Hepatocyte (in vitro differentiated cells): ENCODE measurements at regions not wholly inside any gene's neighbourhood (a gene's known extent, or its start where the extent isn't known, plus 50 kb on each side); places are given as distances from the start of the nearest gene placed in this dataset.

Experiments used
- EZH2 ChIP-seq: fragments of 200-600 bp; sonication (generic); IDR thresholded peaks from 2 replicates; pipeline ENCODE4 v1.6.1; 2016; ENCODE audit warnings: antibody characterized with exemption, mild to moderate bottlenecking, borderline replicate concordance
- TF ChIP-seq, protein P1 (sequence below): fragments of 200-600 bp; sonication (generic); IDR thresholded peaks from 2 replicates; pipeline ENCODE4 v1.5.1; 2016; ENCODE audit warnings: antibody characterized with exemption, mild to moderate bottlenecking; ENCODE audit not compliant: poor library complexity

DNA sequence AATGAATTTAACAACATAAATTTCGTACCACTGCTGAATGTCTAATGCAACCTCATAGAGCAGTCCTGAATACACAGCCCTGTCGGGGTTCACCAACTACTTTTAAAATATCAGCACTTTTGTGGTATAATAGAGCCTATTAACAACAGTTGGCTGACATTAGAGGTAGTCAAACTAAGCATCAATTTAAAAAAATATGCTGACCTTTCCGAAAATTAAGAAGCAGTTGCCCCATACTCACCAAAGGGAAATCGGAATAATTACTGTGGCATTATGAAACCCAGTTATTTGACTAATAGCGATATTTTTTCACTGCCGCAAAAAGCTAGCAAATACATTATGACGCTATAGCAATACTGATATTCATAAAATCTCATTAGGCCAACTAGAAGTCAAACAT, 273.5 kb upstream of the PPARGC1A start:
- TF ChIP-seq, protein P1, sequence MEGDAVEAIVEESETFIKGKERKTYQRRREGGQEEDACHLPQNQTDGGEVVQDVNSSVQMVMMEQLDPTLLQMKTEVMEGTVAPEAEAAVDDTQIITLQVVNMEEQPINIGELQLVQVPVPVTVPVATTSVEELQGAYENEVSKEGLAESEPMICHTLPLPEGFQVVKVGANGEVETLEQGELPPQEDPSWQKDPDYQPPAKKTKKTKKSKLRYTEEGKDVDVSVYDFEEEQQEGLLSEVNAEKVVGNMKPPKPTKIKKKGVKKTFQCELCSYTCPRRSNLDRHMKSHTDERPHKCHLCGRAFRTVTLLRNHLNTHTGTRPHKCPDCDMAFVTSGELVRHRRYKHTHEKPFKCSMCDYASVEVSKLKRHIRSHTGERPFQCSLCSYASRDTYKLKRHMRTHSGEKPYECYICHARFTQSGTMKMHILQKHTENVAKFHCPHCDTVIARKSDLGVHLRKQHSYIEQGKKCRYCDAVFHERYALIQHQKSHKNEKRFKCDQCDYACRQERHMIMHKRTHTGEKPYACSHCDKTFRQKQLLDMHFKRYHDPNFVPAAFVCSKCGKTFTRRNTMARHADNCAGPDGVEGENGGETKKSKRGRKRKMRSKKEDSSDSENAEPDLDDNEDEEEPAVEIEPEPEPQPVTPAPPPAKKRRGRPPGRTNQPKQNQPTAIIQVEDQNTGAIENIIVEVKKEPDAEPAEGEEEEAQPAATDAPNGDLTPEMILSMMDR = no peak
- TF ChIP-seq EZH2 = no peak
